CD4-positive, alpha-beta T cell treated with Interferon alpha-2 for 1 hour (primary cell): ENCODE measurements at regions not wholly inside any gene's neighbourhood (a gene's known extent, or its start where the extent isn't known, plus 50 kb on each side); places are given as distances from the start of the nearest gene placed in this dataset.
"Not testable (repeated sequence)": the region's sequence is repeated elsewhere in the genome, so short reads cannot be mapped to it uniquely, and the experiment has no call there.

Experiments
- DNase-seq, 2 donors: peaks; one replicate each; pipeline ENCODE4 v3.0.0-alpha.2; 2020 to 2022

DNA sequence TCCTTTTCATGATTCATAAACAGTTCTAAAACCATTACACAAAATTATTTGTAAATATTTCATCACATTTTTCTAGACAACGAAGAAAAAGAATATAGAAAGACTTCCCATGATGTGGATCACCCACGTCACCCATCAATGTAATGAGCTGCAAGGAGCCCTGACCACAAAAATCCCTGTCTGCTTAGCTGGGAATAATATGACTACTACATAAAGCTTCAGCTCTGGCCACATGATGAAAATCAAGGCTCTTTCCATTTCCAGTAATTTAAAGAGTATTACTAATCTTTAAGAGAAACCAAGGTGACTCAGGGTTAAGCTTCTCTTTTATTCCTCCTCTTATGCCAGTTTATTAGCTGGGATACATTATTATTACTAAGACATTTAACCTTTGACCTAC, 180.8 kb upstream of the CACNA2D1 start:
- DNase-seq: no peak

DNA sequence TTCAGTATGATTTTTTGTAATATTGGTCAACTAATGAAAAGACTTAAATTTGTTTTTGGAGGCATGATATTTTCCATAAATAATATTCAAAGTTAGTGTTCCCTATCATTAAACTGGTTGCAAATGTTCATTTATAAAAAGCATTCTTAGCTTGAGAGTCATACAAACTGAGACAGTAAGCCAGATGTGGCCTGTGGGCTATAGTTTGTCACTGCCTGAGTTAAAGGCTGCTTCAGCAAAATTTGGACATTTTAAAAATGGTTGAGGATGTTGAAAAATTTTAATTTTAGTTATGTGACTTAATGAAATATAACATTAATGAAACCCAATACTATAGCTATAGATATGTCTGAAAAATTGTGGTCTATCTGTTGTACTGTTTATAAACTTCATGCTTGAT, 180.2 kb upstream of the CACNA2D1 start:
- no peak for DNase-seq

- DNase-seq: no peak
These were observed 173.6 kb upstream of the CACNA2D1 start for GRCh38 chr7:82617156-82617555.

DNA sequence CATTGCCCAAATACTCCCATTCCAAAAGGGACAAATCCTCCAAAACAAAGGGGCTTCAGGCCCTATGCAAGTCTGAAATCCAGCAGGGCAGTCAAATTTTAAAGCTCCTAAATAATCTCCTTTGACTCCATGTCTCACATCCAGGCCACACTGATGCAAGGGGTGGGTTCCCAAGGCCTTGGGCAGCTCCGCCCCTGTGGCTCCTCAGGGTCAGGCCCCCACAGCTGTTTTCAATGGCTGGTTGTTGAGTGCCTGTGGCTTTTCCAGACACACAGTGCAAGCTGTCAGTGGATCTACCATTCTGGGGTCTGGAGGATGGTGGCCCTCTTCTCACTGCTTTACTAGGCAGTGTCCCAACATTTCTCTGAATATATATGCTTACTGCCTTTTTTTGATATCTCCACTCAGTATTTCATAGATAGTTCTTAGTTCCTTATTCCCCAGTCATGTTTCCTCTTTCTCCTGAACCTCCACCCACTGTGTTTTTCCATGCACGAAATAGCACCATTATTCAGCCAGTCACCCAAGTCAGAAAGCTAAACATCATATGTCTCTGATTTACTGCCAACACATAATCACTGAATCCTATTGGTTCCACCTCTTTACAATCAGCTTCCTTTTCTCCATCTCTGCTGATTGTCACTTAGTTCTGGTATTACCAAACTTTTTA, 172.6 kb upstream of the CACNA2D1 start:
- DNase-seq: no peak

DNA sequence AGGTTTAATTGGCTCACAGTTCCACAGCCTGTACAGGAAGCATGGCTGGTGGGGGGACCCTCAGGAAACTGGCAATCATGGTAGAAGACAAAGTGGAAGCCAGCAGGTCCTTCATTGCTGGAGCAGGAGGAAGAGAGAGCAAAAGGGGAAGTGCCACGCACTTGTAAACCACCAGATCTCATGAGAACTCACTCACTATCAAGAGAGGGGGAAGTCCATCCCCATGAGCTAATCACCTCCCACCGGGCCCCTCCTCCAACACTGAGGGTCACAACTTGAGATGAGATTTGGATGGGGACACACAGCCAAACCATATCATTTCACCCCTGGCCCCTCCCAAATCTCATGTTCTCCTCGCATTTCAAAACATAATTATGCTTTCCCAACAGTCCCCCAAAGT, 171.9 kb upstream of the CACNA2D1 start:
- DNase-seq: peak in 1 of 2 donors; percentile 40

DNA sequence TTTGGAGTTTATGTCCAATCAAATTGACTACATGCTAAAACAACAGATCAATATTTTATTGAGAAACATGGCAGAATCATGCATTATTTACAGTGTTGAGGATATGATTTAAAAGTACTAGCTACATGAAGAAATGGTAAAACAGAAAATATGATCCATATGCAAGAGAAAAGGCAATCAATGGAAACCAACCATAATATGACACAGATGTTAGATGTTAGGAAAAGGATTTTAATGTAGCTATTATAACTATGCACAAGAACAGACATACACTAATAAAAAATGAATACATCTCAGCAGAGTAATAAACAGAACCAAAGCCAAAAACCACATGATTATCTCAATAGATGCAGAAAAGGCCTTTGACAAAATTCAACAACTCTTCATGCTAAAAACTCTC, 166.2 kb upstream of the CACNA2D1 start:
- no peak for DNase-seq

GRCh38 chr7:82605247-82605864, 161.8 kb upstream of the CACNA2D1 start:
- no peak for DNase-seq

DNA sequence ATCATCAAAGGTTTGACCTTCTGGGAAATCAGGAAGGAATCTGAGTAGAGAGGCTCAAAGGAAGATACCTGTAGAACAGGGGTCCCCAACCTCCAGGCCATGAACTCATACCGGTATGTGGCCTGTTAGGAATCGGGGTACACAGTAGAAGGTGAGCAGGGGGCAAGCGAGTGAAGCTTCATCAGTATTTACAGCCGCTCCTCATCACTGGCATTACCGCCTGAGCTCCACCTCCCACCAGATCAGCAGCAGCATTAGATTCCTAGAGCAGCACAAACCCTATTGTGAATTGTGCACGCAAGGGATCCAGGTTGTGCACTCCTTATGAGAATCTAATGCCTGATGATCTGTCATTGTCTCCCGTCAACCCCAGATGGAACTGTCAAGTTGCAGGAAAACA, 158.5 kb upstream of the CACNA2D1 start:
- no peak for DNase-seq

DNA sequence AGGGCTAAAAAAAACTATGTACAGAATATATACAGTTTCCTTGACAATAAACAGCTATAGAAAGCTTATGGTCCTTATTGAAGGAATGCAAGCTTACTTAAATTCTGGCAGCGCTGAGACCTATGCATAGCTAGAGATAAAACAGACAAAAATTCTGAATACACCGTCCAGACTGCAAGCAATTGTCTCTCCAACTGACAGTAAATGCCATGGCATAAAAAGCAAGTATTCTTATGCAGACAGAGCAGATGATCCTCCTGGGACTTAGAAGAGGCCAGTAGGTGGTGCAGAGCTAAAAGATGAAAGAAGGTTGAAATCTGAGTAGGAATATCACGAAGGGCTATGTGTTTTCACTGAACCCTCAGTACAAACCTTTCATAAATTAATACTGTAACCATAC, 157.0 kb upstream of the CACNA2D1 start:
- no peak for DNase-seq

- no peak for DNase-seq
These were observed 156.3 kb upstream of the CACNA2D1 start for GRCh38 chr7:82599895-82600294.

DNA sequence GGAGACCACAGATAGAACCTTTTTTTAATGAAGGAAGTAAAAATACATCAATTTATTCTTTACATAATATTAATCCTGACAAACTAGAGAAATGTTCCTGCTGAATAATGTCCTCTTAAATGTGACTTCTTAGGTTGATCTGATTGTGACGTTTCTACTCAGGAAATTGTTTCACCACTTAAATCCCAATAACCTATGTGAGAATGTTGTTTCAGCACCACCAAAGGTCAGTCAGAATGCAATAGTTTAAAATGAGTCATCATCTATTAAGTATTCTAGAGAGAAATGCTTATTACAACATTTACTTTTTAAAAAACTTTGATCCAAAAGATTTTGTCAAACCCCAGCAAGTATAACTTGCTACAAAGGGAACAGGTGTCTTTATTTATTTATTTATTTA, 155.4 kb upstream of the CACNA2D1 start:
- no peak for DNase-seq

DNA sequence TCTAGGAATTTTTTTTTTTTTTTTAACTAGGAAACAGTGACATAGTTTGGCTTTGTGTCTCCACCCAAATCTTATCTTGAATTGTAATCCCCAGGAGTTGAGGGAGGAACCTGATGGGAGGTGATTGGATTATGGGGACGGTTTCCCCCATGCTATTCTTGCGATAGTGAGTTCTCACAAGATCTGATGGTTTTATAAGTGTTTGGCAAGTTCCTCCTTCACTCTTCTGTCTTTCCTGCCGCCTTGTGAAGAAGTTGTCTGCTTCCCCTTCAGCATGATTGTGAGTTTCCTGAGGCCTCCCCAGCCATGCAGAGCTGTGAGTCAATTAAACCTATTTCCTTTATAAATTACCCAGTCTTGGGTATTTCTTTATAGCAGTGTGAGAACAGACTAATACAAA, 152.2 kb upstream of the CACNA2D1 start:
- DNase-seq: not testable (repeated sequence)

- DNase-seq: no peak
These were observed 151.6 kb upstream of the CACNA2D1 start for GRCh38 chr7:82595176-82595575.

DNA sequence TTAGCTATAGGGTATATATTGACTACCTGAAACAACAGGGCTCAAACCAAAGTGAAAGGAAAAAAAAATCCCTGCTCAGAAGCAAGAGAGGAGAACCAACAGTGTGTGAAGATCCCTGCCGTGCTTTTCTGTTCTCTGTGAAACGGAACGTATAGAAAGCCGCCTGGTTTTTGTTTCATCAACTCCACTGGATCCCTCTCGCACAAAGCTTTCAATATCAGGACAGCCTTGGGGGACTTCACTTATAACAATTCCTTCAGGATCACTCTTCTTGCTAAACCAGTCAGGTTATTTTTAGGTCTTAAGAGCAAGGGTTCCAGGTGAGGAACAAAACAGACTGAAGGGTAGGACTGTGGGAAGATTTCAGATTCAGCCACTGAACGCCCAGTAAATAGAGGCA, 151.1 kb upstream of the CACNA2D1 start:
- no peak for DNase-seq

DNA sequence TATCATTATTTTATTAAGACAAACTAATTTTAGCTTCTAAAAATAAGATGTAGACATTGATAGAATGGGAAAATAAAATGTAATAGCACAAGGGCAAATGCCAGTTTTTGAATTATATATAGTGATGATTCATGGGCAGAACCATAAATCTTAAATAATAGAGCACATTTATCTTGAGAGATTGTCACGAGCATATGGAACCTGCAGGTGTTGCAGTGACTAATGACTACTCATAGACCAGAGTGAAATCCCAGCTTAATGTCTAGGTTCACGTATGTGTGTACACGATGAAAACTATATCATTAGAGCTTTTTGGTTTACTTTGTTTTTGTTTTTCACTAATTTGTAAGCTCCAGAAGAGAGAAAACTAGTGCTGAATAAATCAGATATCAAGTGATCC, 150.2 kb upstream of the CACNA2D1 start:
- no peak for DNase-seq

DNA sequence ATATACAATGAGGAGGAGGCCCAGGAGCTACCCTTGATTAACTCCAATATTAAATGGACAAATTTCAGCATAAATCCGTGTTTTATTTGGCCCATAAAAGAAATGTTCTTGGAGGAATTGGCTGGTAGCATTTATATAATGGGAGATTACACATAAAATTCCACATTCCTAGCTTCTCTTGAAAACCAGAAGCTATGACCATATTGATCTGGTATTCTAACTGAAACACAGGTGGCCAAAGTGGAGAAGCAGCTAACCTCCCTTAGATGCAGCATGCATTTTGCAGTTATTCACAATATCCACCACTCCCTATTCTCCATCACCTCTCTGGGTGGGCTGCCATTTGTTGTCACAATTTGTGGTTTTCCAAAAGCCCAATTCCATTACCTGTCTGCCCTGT, 148.8 kb upstream of the CACNA2D1 start:
- no peak for DNase-seq

- no peak for DNase-seq
These were observed 135.5 kb upstream of the CACNA2D1 start for GRCh38 chr7:82579047-82579446.

GRCh38 chr7:82578430-82578829, 134.9 kb upstream of the CACNA2D1 start:
- no peak for DNase-seq

GRCh38 chr7:82572195-82572880, 128.8 kb upstream of the CACNA2D1 start:
- DNase-seq: peak; percentile 43 to 48

- DNase-seq: not testable (repeated sequence)
These were observed 127.5 kb upstream of the CACNA2D1 start for GRCh38 chr7:82571047-82571446.

DNA sequence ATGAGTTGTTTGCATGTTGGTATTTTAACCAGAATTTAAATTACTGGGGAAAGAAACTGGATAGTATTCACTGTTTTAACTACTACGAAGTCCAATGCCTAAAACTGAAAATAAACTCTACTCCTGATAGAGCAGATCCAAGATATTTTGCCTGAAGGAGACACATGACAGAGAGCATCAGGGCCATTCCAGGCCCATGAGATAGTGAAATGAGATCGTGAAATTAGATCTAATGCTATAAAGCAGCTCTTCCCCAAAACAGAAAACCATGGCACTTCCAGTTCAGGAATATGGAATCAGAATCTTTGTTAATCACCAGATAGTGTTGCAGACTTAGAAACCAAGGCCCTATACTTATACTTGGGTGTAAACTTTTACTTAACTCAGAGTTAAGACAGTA, 124.3 kb upstream of the CACNA2D1 start:
- no peak for DNase-seq

GRCh38 chr7:82567356-82567755, 123.8 kb upstream of the CACNA2D1 start:
- DNase-seq: no peak

- DNase-seq: no peak
These were observed 123.2 kb upstream of the CACNA2D1 start for GRCh38 chr7:82566752-82567151.

GRCh38 chr7:82562716-82563404, 119.3 kb upstream of the CACNA2D1 start:
- no peak for DNase-seq
